SK-N-SH (cell line): ENCODE measurements at regions not wholly inside any gene's neighbourhood (a gene's known extent, or its start where the extent isn't known, plus 50 kb on each side); places are given as distances from the start of the nearest gene placed in this dataset.

Source experiments
- CTCF ChIA-PET: fragments of 300-600, 350-600 bp; formaldehyde crosslinking; extraction: SDS; loops from one replicate; lab custom pipeline; 2021; lab: Yijun Ruan, JAX
- POLR2A ChIA-PET: fragments of 350-600 bp; sonication (Branson Sonifier 250); formaldehyde crosslinking; extraction: SDS; loops from one replicate; lab custom pipeline; 2020; ENCODE audit warnings: antibody characterized with exemption, inconsistent platforms; lab: Yijun Ruan, JAX
- DNase-seq: peaks from one replicate; pipeline ENCODE4 v3.0.0; 2012
- H2AFZ ChIP-seq: fragments of 200-600 bp; sonication (generic); 2 replicates; pipeline ENCODE4 v1.8.1; 2016; ENCODE audit warnings: antibody characterized with exemption, mild to moderate bottlenecking, low read depth
- H3F3A ChIP-seq: fragments of 200-600 bp; sonication (generic); replicated peaks from 2 replicates; pipeline ENCODE3; 2016; ENCODE audit warnings: antibody characterized with exemption, mild to moderate bottlenecking; ENCODE audit not compliant: insufficient read depth
- H3K27ac ChIP-seq, 2 experiments: fragments of 200-500 bp in 1 of 2; fragments of 200-600 bp in 1 of 2; sonication (Bioruptor generic) in 1 of 2; sonication (generic), shearing (Covaris generic) in 1 of 2; 2 replicates each; pipeline versions ENCODE4 v1.5.1 to v1.6.1; 2014 to 2016; ENCODE audit warnings: low read depth in 2 of 2, inconsistent platforms in 1 of 2, low read length in 1 of 2, mild to moderate bottlenecking in 1 of 2, mixed read lengths in 1 of 2
- H3K27me3 ChIP-seq: fragments of 200-600 bp; sonication (generic), shearing (Covaris generic); 2 replicates; pipeline ENCODE4 v1.6.1; 2016; ENCODE audit warnings: mixed run types; ENCODE audit not compliant: insufficient read depth
- H3K36me3 ChIP-seq, 2 experiments: fragments of 200-500 bp in 1 of 2; fragments of 200-600 bp in 1 of 2; sonication (Bioruptor generic) in 1 of 2; sonication (generic) in 1 of 2; replicated peaks in 1 of 2; 2 replicates each; pipeline versions ENCODE3 to v1.5.1; 2014 to 2016; ENCODE audit warnings: low read length in 1 of 2, mild to moderate bottlenecking in 1 of 2; ENCODE audit not compliant: insufficient read depth in 2 of 2, control insufficient read depth in 1 of 2
- H3K4me1 ChIP-seq, 2 experiments: fragments of 200-500 bp in 1 of 2; fragments of 200-600 bp in 1 of 2; sonication (Bioruptor generic) in 1 of 2; sonication (generic), shearing (Covaris generic) in 1 of 2; 2 replicates each; pipeline versions ENCODE4 v1.5.1 to v1.6.1; 2014 to 2016; ENCODE audit warnings: low read depth in 1 of 2, low read length in 1 of 2, mixed run types in 1 of 2; ENCODE audit not compliant: insufficient read depth in 2 of 2, control insufficient read depth in 1 of 2
- H3K4me2 ChIP-seq: fragments of 200-600 bp; sonication (generic), shearing (Covaris generic); 2 replicates; pipeline ENCODE4 v1.6.1; 2017; ENCODE audit warnings: mixed run types
- H3K4me3 ChIP-seq, 2 experiments: fragments of 200-500 bp in 1 of 2; fragments of 200-600 bp in 1 of 2; sonication (Bioruptor generic) in 1 of 2; sonication (generic), shearing (Covaris generic) in 1 of 2; 2 replicates each; pipeline versions ENCODE4 v1.5.1 to v1.8.1; 2014 to 2016; ENCODE audit warnings: low read depth in 2 of 2, inconsistent platforms in 1 of 2, low read length in 1 of 2, mild to moderate bottlenecking in 1 of 2, mixed read lengths in 1 of 2, moderate library complexity in 1 of 2
- H3K79me2 ChIP-seq: fragments of 200-600 bp; sonication (generic); 2 replicates; pipeline ENCODE4 v1.8.1; 2017; ENCODE audit warnings: mild to moderate bottlenecking; ENCODE audit not compliant: insufficient read depth
- H3K9ac ChIP-seq: fragments of 200-600 bp; sonication (generic); 2 replicates; pipeline ENCODE4 v1.6.1; 2017; ENCODE audit warnings: mixed run types
- H3K9me2 ChIP-seq: fragments of 200-600 bp; sonication (generic); 2 replicates; pipeline ENCODE4 v1.6.1; 2017; ENCODE audit warnings: mixed run types
- H3K9me3 ChIP-seq: fragments of 200-600 bp; sonication (generic); 2 replicates; pipeline ENCODE4 v1.6.1; 2017; ENCODE audit warnings: mixed run types, mild to moderate bottlenecking, moderate library complexity
- H4K20me1 ChIP-seq: fragments of 200-600 bp; sonication (generic); 2 replicates; pipeline ENCODE4 v1.6.1; 2017; ENCODE audit warnings: mild to moderate bottlenecking, mixed run types; ENCODE audit not compliant: insufficient read depth
- EZH2phosphoT487 ChIP-seq: fragments of 200-600 bp; sonication (generic); IDR thresholded peaks from 2 replicates; pipeline ENCODE4 v1.6.1; 2017; ENCODE audit warnings: low read depth, mixed run types, mild to moderate bottlenecking, antibody characterized with exemption, moderate library complexity, borderline replicate concordance
- FOSL2 ChIP-seq: IDR thresholded peaks from 2 replicates; pipeline ENCODE4 v1.4.0; 2012; ENCODE audit warnings: low read depth, mild to moderate bottlenecking, moderate library complexity, borderline replicate concordance
- FOXJ3 ChIP-seq: sonication (generic); formaldehyde crosslinking; IDR thresholded peaks from 2 replicates; pipeline ENCODE4 v1.5.1; 2020; ENCODE audit warnings: mild to moderate bottlenecking, missing genetic modification reagents
- GABPA ChIP-seq: IDR thresholded peaks from 2 replicates; pipeline ENCODE4 v1.4.0; 2012; ENCODE audit warnings: low read depth, mild to moderate bottlenecking
- MXI1 ChIP-seq: IDR thresholded peaks from 2 replicates; pipeline ENCODE4 v1.6.1; 2012; ENCODE audit warnings: mild to moderate bottlenecking, low read depth, low read length, improper control_type of control experiment
- POLR2AphosphoS5 ChIP-seq: IDR thresholded peaks from 2 replicates; pipeline ENCODE4 v1.6.1; 2012; ENCODE audit warnings: low read depth, low read length
- RCOR1 ChIP-seq: fragments of 150-350 bp; IDR thresholded peaks from 2 replicates; pipeline ENCODE4 v1.6.1; 2017; ENCODE audit warnings: antibody characterized with exemption, low read length
- RFX5 ChIP-seq: IDR thresholded peaks from 2 replicates; pipeline ENCODE4 v1.6.1; 2012; ENCODE audit warnings: mild to moderate bottlenecking, improper control_type of control experiment, low read length
- TCF12 ChIP-seq: IDR thresholded peaks from 2 replicates; pipeline ENCODE4 v1.4.0; 2012
- TEAD4 ChIP-seq: IDR thresholded peaks from 2 replicates; pipeline ENCODE4 v1.4.0; 2012; ENCODE audit warnings: mild to moderate bottlenecking, borderline replicate concordance; ENCODE audit not compliant: insufficient read depth
- WGBS: methylation state at CpG from one replicate; pipeline ENCODE4 v1.1.6; 2017; ENCODE audit warnings: low lambda C conversion rate; 5-methylcytosine and 5-hydroxymethylcytosine counted together
- TF ChIP-seq, protein P1 (sequence below): IDR thresholded peaks from 2 replicates; pipeline ENCODE4 v1.4.0; 2012; ENCODE audit warnings: low read depth, borderline replicate concordance
- TF ChIP-seq, protein P2 (sequence below): IDR thresholded peaks from 2 replicates; pipeline ENCODE4 v1.4.0; 2012; ENCODE audit warnings: low read depth
- TF ChIP-seq, protein P3 (sequence below): IDR thresholded peaks from 2 replicates; pipeline ENCODE4 v1.6.1; 2012; ENCODE audit warnings: mild to moderate bottlenecking, low read depth, low read length, moderate library complexity
- TF ChIP-seq, protein P4 (sequence below): IDR thresholded peaks from 2 replicates; pipeline ENCODE4 v1.4.0; 2012; ENCODE audit warnings: low read depth, borderline replicate concordance
- TF ChIP-seq, protein P5 (sequence below): IDR thresholded peaks from 2 replicates; pipeline ENCODE4; 2012
- TF ChIP-seq, protein P6 (sequence below): fragments of 150-350 bp; IDR thresholded peaks from 2 replicates; pipeline ENCODE4 v1.6.1; 2016; ENCODE audit warnings: mild to moderate bottlenecking, low read depth, low read length

GRCh38 chr11:11073996-11074395, 216.1 kb upstream of the ZBED5 start:
- Histone ChIP-seq H3K4me1 (no peaks in the 10 kb centered on the region), H2AFZ (no peak overlapping the region), H3F3A (no peaks in the 10 kb centered on the region), H3K27me3 (no peaks in the 10 kb centered on the region; the same call in 1 of the 2 replicates), H3K27ac (no peak overlapping the region), H3K9ac (no peak overlapping the region), H3K4me2 (no peak overlapping the region), H3K9me2 (no peaks in the 10 kb centered on the region), H3K36me3 (no peaks in the 10 kb centered on the region), H3K79me2 (no peaks in the 10 kb centered on the region), H3K4me3 (no peak overlapping the region)
- no peak for DNase-seq
- 14% methylated on average over 1 of the region's 1 CpG for WGBS
- CTCF ChIA-PET = no interaction called here
- TF ChIP-seq, protein P1, sequence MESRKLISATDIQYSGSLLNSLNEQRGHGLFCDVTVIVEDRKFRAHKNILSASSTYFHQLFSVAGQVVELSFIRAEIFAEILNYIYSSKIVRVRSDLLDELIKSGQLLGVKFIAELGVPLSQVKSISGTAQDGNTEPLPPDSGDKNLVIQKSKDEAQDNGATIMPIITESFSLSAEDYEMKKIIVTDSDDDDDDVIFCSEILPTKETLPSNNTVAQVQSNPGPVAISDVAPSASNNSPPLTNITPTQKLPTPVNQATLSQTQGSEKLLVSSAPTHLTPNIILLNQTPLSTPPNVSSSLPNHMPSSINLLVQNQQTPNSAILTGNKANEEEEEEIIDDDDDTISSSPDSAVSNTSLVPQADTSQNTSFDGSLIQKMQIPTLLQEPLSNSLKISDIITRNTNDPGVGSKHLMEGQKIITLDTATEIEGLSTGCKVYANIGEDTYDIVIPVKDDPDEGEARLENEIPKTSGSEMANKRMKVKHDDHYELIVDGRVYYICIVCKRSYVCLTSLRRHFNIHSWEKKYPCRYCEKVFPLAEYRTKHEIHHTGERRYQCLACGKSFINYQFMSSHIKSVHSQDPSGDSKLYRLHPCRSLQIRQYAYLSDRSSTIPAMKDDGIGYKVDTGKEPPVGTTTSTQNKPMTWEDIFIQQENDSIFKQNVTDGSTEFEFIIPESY = no peak
- TF ChIP-seq, protein P2, sequence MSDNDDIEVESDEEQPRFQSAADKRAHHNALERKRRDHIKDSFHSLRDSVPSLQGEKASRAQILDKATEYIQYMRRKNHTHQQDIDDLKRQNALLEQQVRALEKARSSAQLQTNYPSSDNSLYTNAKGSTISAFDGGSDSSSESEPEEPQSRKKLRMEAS = no peak
- TF ChIP-seq RFX5 (no peak), POLR2AphosphoS5 (no peak), RCOR1 (no peak), MXI1 (no peak), FOSL2 (no peak), TCF12 (no peak), TEAD4 (no peak)
- TF ChIP-seq, protein P3, sequence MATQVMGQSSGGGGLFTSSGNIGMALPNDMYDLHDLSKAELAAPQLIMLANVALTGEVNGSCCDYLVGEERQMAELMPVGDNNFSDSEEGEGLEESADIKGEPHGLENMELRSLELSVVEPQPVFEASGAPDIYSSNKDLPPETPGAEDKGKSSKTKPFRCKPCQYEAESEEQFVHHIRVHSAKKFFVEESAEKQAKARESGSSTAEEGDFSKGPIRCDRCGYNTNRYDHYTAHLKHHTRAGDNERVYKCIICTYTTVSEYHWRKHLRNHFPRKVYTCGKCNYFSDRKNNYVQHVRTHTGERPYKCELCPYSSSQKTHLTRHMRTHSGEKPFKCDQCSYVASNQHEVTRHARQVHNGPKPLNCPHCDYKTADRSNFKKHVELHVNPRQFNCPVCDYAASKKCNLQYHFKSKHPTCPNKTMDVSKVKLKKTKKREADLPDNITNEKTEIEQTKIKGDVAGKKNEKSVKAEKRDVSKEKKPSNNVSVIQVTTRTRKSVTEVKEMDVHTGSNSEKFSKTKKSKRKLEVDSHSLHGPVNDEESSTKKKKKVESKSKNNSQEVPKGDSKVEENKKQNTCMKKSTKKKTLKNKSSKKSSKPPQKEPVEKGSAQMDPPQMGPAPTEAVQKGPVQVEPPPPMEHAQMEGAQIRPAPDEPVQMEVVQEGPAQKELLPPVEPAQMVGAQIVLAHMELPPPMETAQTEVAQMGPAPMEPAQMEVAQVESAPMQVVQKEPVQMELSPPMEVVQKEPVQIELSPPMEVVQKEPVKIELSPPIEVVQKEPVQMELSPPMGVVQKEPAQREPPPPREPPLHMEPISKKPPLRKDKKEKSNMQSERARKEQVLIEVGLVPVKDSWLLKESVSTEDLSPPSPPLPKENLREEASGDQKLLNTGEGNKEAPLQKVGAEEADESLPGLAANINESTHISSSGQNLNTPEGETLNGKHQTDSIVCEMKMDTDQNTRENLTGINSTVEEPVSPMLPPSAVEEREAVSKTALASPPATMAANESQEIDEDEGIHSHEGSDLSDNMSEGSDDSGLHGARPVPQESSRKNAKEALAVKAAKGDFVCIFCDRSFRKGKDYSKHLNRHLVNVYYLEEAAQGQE = no peak
- TF ChIP-seq, all 33 proteins: peak for 0
- Histone ChIP-seq H3K9me3 (no peaks in the 10 kb centered on the region), H4K20me1 (no peaks in the 10 kb centered on the region)
- POLR2A ChIA-PET = no interaction called here

DNA sequence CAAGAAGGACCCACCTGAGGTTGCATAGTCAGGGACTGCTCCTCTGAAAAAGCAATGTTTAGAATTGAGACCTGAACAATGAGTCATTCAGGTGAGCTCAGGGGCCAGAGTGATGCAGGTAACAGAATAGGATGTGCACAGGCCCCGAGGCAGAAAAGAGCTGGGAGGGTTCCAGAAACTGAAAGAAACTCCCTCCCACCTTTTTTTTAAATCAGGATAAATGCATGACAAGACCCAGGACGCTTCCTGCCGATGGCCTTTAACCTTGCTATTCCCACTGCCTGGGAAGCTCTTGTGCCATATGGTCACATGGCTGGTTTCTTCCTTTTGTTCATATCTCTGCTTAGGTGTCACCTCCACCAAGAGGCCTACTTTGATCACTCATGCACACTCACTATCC, 214.2 kb upstream of the ZBED5 start:
- H3K79me2 ChIP-seq = no peaks in the 10 kb centered on the region
- ChIA-PET POLR2A (interaction anchor here (0.6 kb wide), 1 partner anchor 264 kb away, joined by 3 read pairs; no protein-coding TSS in a partner anchor), CTCF (interaction anchor here (0.7 to 2.8 kb wide), 3 partner anchors 44 to 896 kb away, joined by 3 to 6 read pairs (median 3); no protein-coding TSS in a partner anchor)
- no peak overlapping the region for H3K9ac ChIP-seq
- no peak overlapping the region for H3K4me3 ChIP-seq
- H3F3A ChIP-seq = no peaks in the 10 kb centered on the region
- no peaks in the 10 kb centered on the region for H3K36me3 ChIP-seq
- WGBS = 54% methylated on average over 3 of the region's 3 CpGs
- H3K4me1 ChIP-seq = no peaks in the 10 kb centered on the region
- no peaks in the 10 kb centered on the region for H3K9me2 ChIP-seq
- H3K9me3 ChIP-seq = no peaks in the 10 kb centered on the region
- no peak overlapping the region for H3K27ac ChIP-seq
- no peak overlapping the region for H2AFZ ChIP-seq
- H4K20me1 ChIP-seq = no peaks in the 10 kb centered on the region
- DNase-seq = no peak
- no peak overlapping the region for H3K4me2 ChIP-seq
- H3K27me3 ChIP-seq = no peaks in the 10 kb centered on the region; the same call in 1 of the 2 replicates
- TF ChIP-seq, protein P4, sequence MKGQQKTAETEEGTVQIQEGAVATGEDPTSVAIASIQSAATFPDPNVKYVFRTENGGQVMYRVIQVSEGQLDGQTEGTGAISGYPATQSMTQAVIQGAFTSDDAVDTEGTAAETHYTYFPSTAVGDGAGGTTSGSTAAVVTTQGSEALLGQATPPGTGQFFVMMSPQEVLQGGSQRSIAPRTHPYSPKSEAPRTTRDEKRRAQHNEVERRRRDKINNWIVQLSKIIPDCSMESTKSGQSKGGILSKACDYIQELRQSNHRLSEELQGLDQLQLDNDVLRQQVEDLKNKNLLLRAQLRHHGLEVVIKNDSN = no peak
- TF ChIP-seq, protein P5, sequence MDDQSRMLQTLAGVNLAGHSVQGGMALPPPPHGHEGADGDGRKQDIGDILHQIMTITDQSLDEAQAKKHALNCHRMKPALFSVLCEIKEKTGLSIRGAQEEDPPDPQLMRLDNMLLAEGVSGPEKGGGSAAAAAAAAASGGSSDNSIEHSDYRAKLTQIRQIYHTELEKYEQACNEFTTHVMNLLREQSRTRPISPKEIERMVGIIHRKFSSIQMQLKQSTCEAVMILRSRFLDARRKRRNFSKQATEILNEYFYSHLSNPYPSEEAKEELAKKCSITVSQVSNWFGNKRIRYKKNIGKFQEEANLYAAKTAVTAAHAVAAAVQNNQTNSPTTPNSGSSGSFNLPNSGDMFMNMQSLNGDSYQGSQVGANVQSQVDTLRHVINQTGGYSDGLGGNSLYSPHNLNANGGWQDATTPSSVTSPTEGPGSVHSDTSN = no peak
- TF ChIP-seq POLR2AphosphoS5 (no peak), GABPA (no peak), EZH2phosphoT487 (no peak), FOXJ3 (CRISPR knock-in tag) (no peak)
- TF ChIP-seq, protein P1 = no peak
- TF ChIP-seq, protein P6, sequence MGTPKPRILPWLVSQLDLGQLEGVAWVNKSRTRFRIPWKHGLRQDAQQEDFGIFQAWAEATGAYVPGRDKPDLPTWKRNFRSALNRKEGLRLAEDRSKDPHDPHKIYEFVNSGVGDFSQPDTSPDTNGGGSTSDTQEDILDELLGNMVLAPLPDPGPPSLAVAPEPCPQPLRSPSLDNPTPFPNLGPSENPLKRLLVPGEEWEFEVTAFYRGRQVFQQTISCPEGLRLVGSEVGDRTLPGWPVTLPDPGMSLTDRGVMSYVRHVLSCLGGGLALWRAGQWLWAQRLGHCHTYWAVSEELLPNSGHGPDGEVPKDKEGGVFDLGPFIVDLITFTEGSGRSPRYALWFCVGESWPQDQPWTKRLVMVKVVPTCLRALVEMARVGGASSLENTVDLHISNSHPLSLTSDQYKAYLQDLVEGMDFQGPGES = no peak
